CD4-positive, alpha-beta T cell treated with Interleukin-4 for 1 hour (primary cell): ENCODE measurements at regions not wholly inside any gene's neighbourhood (a gene's known extent, or its start where the extent isn't known, plus 50 kb on each side); places are given as distances from the start of the nearest gene placed in this dataset.

Source experiments
- DNase-seq, 2 donors: peaks; one replicate each; pipeline ENCODE4 v3.0.0-alpha.2; 2020 to 2022

DNA sequence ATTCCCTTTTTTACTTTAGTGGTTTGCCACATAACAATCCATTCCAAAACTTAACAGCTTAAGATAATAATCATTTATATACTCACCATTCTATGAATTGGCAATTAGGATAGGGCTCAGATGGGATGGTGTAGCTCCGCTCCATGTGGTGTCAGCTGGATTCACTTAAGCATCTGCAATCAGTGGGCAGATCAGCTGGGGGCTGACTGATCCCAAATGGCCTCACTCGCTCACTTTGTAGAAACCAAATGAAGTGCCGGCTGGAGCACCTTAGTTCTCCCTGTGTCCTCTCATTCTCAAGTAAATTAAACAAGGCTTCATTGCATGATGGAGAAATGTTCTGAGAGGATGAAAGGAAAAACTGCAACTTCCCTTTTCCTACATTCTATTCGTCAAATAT is 161.4 kb downstream of the WT1 start:
- DNase-seq, result no peak

DNA sequence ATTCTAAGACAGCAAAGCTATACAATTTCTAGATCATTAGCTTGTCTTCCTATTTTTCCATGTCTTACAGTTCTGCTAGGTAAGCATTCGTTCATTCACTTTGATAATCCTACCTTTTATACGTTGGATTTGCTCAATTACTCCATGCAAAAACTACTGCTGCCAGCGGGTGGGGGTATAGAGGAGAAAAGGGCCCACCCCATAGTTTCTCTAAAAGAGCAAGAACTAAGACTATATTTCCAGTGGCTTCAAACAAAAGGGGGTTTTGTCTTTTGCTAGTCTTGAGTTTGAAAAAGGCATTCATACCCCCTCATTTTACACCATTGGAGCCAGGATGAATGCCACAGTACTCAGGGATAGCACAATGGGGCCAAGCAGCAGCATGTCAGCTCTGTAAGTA is 155.7 kb downstream of the WT1 start:
- DNase-seq, result no peak

- DNase-seq, result no peak
Measured at GRCh38 chr11:32280339-32280738, 155.0 kb downstream of the WT1 start.

- DNase-seq, result no peak
Measured at GRCh38 chr11:32288276-32288675, 147.1 kb downstream of the WT1 start.

DNA sequence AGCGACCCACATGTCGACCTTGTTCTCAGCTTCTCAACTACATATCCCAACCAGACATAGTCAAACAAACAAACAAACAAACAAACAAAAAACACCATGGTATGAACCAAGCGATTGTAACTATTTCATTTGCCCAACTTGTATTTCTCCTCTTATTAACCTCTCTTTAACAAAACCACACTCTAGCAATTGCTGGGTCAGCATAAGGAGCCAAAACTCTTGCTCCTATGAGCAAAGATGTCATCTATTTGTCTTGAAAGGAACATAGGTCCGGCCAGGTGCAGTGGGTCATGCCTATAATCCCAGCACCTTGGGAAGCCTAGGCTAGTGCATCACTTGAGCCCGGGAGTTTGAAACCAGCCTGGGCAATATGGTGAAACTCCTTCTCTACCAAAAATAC is 145.6 kb downstream of the WT1 start:
- no peak for DNase-seq

- DNase-seq, result no peak
Measured at GRCh38 chr11:32290783-32291182, 144.6 kb downstream of the WT1 start.

- peak in 1 of 2 donors; percentile 8 for DNase-seq
Measured at GRCh38 chr11:32297611-32298011, 137.7 kb downstream of the WT1 start.

GRCh38 chr11:32302826-32303225 is 132.5 kb downstream of the WT1 start:
- DNase-seq, result no peak

DNA sequence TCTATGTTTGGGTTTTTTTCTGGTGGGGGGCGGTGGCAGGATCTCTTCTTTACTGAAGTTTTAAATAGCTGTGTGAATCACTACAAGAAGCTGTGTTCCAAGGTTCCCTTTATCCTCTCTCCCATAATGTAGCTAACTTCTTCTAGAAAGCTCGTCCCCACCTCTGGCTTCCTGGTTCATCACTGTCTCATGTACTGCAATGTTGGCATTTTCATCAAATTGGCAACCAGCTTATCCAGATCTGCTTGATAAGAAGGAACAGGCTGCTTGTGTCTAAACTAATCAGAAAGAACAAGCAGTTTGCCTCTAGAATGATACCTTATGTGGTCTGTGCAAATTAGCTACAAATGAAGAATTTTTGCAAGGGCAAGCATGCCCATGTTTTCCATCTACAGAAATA is 130.8 kb downstream of the WT1 start:
- DNase-seq, result no peak

DNA sequence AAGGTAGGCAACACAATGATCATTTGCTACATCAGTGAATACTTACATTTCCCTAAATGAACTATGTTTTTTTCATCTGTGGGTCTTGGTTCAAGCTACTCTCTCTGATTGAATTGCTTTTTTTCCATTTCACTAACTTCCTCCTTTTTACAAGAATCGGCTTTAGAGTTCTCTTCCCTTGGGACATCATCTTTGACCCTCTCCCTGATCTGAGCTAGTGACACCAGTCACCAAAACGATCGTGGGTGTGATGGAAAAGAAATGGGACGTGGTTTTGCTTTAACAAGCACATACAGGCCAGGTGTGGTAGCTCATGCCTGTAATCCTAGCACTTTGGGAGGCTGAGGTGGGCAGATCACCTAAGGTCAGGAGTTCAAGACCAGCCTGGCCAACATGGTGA is 129.9 kb downstream of the WT1 start:
- no peak for DNase-seq

DNA sequence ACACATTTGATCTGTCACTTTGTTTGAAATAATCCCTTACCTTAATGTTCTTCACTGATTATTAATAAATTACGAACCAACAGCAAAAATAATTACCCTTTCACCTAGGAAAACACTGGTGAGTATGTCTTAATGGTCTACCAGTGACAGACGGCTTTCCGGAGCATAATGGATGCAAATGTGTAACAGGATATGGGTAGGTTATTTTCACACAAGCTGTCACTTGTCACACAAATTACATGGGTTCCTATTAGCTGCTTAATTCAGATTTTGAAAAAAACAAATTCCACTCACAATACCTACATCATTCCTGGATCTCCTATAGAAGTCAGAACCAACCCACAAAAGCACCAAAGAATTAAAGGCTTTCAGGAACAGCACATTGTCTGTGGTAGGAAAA is 127.9 kb downstream of the WT1 start:
- DNase-seq, result no peak

DNA sequence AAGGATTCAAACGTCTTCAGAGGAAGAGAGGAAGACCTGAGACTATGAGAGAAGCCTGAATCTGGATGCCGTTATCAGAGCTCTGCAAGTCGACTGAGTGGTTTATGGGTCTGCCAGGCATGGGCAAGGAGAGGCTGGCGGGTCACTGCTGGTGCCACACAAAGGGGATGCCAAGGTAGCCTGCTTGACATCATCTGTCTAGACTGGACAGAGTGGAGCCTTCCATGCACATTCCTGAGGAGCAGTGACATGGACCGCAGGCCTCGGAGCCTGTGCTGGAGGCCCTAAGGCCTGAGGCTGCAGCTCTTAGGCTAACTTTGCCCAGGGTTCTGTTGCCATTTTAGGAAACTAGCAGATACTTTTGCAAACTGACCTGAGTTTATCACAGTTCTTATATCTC is 127.4 kb downstream of the WT1 start:
- DNase-seq, result no peak

DNA sequence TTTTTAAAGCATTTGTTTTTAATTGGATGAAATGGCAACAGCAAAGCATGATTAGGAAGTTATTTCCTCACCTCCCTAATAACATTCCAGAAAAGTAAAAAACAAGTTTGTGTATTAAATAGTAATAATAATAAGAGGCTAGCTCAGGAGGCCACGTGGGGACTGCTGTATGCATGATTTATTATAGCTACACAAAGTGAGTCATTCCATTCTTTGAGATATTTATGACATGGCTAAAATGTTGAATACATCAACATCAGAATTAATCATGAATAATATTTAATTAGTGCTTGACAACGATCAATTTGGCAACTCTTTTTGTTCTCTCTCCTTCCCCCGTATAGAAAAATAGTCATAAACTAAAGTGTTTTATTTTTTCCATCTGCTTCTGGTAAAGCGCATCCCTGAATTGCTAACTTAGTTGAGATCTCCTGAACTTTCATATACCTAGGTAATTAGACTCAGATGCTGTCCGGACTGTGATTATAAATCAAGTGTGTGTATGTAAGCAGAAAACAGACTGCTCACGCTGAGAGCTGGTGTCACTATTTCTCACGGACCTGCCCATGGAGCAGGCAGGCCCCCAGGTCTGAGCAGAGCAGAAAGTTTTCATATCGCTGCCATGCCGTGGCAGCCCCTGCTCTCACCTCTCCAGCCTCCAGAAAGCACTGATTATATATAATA is 125.7 kb downstream of the WT1 start:
- no peak for DNase-seq

DNA sequence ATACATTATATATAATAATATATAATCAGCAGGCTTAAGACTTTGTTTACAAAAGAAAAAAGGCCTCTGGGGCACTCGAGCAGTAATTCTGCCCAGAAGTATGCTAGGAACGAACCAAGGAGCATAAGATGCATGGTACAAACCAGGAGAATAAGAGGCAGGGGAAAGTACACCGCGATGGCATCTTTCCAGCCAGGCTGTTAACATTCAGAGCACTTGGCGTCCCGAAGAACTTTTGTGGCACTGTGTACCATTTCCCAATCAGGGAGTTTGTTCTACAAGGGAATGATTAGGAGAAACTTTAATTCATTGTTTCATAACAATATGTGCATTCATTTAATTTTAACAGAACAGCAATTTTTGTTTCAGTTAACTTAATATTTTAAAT is 125.1 kb downstream of the WT1 start:
- no peak for DNase-seq

DNA sequence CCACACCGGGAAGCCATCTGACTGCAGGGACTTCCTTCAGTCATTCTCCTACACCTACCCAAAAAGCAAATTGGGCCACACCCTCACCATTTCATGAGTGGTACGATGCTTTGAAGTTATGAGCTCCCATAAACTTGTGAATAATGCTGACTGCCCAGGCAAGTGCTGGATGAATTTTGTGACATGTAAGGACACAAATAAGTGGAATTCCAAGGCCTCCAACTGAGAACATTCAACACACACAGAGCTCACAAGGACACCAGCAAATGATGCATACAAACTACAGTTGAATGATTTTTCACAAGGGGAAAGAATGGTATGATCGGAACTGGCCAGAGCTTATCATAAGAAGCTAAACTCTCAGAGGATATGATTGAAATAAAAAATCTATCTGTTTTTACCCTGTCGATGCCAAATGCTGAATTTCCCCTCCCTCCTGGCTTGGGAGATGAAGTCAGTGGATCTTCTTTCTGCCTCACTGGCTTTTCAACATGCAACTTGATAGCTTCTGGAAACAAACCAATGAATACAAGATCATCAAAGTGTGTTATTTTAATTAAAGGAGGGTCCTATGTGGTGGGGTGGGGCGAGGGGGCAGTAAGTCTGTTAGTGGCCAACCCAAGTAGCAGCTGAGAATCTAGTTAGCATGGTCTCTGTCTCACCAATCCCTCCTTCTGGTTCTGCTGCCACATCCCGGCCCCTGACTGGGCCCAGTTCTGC is 123.8 kb downstream of the WT1 start:
- DNase-seq, result no peak

GRCh38 chr11:32312206-32312817 is 123.0 kb downstream of the WT1 start:
- DNase-seq, result no peak

DNA sequence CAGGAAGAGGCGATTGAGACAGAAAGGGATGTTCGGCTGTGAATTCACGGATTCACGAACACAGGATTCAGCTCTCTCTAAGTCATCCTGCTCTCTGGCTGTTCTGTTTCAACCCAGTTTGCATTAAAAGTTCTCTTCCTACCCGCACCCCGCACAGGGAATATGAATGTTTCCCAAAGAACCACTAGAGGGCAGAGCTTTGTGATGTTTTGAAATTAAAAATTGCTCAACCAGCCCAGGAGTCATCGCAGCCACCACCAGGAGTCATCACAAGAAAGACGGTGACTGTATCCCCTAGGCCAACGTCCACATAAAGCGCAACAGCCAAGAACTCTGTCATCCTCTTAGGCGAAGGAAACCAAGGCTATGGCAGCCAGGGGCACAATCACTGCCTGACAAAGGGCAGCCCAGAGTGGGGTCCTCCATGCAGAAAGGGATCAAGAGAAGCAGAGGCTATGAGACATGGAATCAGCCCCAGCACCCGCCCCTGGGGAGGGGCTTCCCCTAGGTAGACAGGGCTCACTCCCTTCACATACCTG is 122.4 kb downstream of the WT1 start:
- DNase-seq, result peak; percentile 14 to 33

DNA sequence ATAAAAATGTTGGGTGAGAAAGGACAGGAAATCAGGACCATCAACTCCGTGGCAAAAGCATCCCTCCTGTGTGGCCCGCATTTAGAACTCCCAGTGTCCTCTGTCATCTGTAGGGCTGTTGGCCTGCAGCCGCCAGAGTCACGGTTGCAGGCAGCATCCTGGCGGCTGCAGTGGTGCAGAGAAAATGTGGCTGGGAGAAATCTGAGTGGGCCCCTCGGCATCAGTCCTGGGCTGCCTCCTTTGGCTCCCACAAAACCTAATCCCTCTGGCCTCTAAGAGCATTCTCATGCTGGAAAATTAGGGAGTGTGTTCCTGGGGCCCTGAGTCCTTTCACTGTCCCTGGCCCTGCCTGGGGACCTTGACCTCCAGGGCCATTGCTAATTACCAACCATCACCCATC is 121.9 kb downstream of the WT1 start:
- DNase-seq, result no peak

DNA sequence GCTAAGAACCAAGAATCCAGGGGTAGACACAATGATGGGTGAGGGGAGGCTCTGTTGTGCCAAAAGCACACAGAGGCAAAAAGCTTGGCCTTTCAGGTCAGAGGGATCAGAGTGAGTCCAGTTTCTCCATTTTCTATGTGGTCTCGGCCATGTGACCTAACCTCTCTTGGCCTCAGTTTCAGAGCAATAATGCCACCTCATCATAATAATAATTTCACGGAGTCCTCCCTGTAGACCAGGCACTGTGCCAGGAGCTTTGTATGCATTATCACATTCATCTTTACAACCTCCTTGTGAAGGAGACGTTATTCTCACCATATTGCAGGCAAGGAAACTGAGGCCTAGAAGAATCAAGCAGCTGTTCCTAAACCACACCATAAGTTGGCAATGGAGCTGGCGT is 120.2 kb downstream of the WT1 start:
- DNase-seq, result no peak

DNA sequence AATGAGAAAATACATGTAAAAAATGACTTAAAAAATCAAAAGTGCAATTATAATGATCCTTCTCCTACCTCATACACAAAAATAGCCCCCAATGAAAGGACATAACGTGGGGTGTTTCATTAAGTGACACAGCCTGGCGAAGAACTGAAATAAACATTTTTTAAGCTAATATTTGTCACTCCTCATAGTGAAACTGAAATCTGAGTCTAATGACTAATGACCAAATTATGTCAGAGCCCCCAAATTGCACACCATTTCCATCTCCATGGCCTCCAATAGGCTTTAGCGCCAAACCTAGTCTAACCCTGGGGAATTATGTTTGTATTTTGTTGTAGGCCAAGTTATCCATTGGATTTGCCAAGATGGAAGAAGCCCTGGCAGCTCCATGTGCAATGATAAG is 119.1 kb downstream of the WT1 start:
- DNase-seq, result no peak

GRCh38 chr11:32316858-32317642 is 118.3 kb downstream of the WT1 start:
- no peak for DNase-seq

- DNase-seq, result no peak
Measured at GRCh38 chr11:32317643-32318042, 117.7 kb downstream of the WT1 start.
